ENCODE measurements at regions not wholly inside any gene's neighbourhood (a gene's known extent, or its start where the extent isn't known, plus 50 kb on each side); places are given as distances from the start of the nearest gene placed in this dataset.

GRCh38 chr13:88063741-88064140 lies 392.6 kb downstream of the SLITRK5 start:
- TF ChIP-seq ZNF274 (IDR thresholded peaks at IDR 0.05; ENCODE audit: low read depth, low read length) = no peak
- TF ChIP-seq SUZ12 (IDR thresholded peaks at IDR 0.05; ENCODE audit: extremely low read depth, insufficient read depth, insufficient read length) = no peak
